Myocyte (in vitro differentiated cells): ENCODE measurements at regions not wholly inside any gene's neighbourhood (a gene's known extent, or its start where the extent isn't known, plus 50 kb on each side); places are given as distances from the start of the nearest gene placed in this dataset.
"Not testable (repeated sequence)": the region's sequence is repeated elsewhere in the genome, so short reads cannot be mapped to it uniquely, and the experiment has no call there.

Source experiments
- DNase-seq: peaks from one replicate; pipeline ENCODE4 v3.0.0-alpha.2; 2012; ENCODE audit warnings: low read depth

GRCh38 chr15:20272422-20273184, 269.0 kb downstream of the GOLGA6L6 start:
- DNase-seq: no peak

- no peak for DNase-seq
Measured at GRCh38 chr15:20271647-20272046, 270.0 kb downstream of the GOLGA6L6 start.

GRCh38 chr15:20269956-20270355, 271.6 kb downstream of the GOLGA6L6 start:
- not testable (repeated sequence) for DNase-seq

GRCh38 chr15:20267996-20268395, 273.6 kb downstream of the GOLGA6L6 start:
- DNase-seq: not testable (repeated sequence)

- DNase-seq: not testable (repeated sequence)
Measured at GRCh38 chr15:20267051-20267730, 274.4 kb downstream of the GOLGA6L6 start.

GRCh38 chr15:20265710-20266109, 275.9 kb downstream of the GOLGA6L6 start:
- not testable (repeated sequence) for DNase-seq

GRCh38 chr15:20261321-20262280, 280.0 kb downstream of the GOLGA6L6 start:
- not testable (repeated sequence) for DNase-seq

- DNase-seq: not testable (repeated sequence)
Measured at GRCh38 chr15:20260650-20261049, 280.9 kb downstream of the GOLGA6L6 start.

GRCh38 chr15:20259559-20260190, 281.9 kb downstream of the GOLGA6L6 start:
- not testable (repeated sequence) for DNase-seq

- not testable (repeated sequence) for DNase-seq
Measured at GRCh38 chr15:20256394-20256793, 285.2 kb downstream of the GOLGA6L6 start.

GRCh38 chr15:20255641-20256040, 286.0 kb downstream of the GOLGA6L6 start:
- DNase-seq: not testable (repeated sequence)

- DNase-seq: not testable (repeated sequence)
Measured at GRCh38 chr15:20253047-20253615, 288.5 kb downstream of the GOLGA6L6 start.

GRCh38 chr15:20252040-20252439, 289.6 kb downstream of the GOLGA6L6 start:
- DNase-seq: not testable (repeated sequence)

- not testable (repeated sequence) for DNase-seq
Measured at GRCh38 chr15:20251214-20252005, 290.2 kb downstream of the GOLGA6L6 start.

GRCh38 chr15:20250206-20250605, 291.4 kb downstream of the GOLGA6L6 start:
- not testable (repeated sequence) for DNase-seq

- DNase-seq: not testable (repeated sequence)
Measured at GRCh38 chr15:20249677-20249970, 292.0 kb downstream of the GOLGA6L6 start.

- not testable (repeated sequence) for DNase-seq
Measured at GRCh38 chr15:20248434-20248833, 293.2 kb downstream of the GOLGA6L6 start.

GRCh38 chr15:20247137-20247536, 294.5 kb downstream of the GOLGA6L6 start:
- DNase-seq: not testable (repeated sequence)

- not testable (repeated sequence) for DNase-seq
Measured at GRCh38 chr15:20246624-20247023, 295.0 kb downstream of the GOLGA6L6 start.

GRCh38 chr15:20245856-20246255, 295.7 kb downstream of the GOLGA6L6 start:
- DNase-seq: not testable (repeated sequence)
